ENCODE measurements at regions not wholly inside any gene's neighbourhood (a gene's known extent, or its start where the extent isn't known, plus 50 kb on each side); places are given as distances from the start of the nearest gene placed in this dataset.

- BruUV-seq (replicated peaks) = no TSS peak
- TF ChIP-seq YY1 (IDR thresholded peaks at IDR 0.05; ENCODE audit: extremely low read depth, insufficient replicate concordance, low read depth, low read length) (no peak), ELF1 (IDR thresholded peaks at IDR 0.05; ENCODE audit: borderline replicate concordance, low read depth) (no peak), EZH2 (IDR thresholded peaks at IDR 0.05) (no peak), POLR2AphosphoS5 (IDR thresholded peaks at IDR 0.05; ENCODE audit: low read depth, low read length) (no peak), SRF (IDR thresholded peaks at IDR 0.05; ENCODE audit: low read depth) (no peak), RAD21 (IDR thresholded peaks at IDR 0.05; ENCODE audit: low read depth) (no peak), EGR1 (IDR thresholded peaks at IDR 0.05; ENCODE audit: low read depth) (no peak), JUND (IDR thresholded peaks at IDR 0.05) (no peak), REST (IDR thresholded peaks at IDR 0.05; ENCODE audit: low read depth) (no peak)
- TF ChIP-seq, protein P1, sequence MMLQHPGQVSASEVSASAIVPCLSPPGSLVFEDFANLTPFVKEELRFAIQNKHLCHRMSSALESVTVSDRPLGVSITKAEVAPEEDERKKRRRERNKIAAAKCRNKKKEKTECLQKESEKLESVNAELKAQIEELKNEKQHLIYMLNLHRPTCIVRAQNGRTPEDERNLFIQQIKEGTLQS (IDR thresholded peaks at IDR 0.05) = no peak
- TF ChIP-seq, protein P2, sequence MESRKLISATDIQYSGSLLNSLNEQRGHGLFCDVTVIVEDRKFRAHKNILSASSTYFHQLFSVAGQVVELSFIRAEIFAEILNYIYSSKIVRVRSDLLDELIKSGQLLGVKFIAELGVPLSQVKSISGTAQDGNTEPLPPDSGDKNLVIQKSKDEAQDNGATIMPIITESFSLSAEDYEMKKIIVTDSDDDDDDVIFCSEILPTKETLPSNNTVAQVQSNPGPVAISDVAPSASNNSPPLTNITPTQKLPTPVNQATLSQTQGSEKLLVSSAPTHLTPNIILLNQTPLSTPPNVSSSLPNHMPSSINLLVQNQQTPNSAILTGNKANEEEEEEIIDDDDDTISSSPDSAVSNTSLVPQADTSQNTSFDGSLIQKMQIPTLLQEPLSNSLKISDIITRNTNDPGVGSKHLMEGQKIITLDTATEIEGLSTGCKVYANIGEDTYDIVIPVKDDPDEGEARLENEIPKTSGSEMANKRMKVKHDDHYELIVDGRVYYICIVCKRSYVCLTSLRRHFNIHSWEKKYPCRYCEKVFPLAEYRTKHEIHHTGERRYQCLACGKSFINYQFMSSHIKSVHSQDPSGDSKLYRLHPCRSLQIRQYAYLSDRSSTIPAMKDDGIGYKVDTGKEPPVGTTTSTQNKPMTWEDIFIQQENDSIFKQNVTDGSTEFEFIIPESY (IDR thresholded peaks at IDR 0.05; ENCODE audit: extremely low read depth, insufficient replicate concordance, low read length) = no peak
- Histone ChIP-seq H3K4me3 (replicated peaks in 1 of 2; ENCODE audit: low read depth in 1 of 2, low read length in 2 of 2) (no peak overlapping the region), H3K27ac (ENCODE audit: low read depth, low read length) (no peak overlapping the region), H4K20me1 (ENCODE audit: insufficient read depth) (no peaks in the 10 kb centered on the region), H2AFZ (ENCODE audit: low read depth, low read length, poor library complexity, severe bottlenecking) (no peak overlapping the region), H3K27me3 (ENCODE audit: insufficient read depth, low read length) (no peaks in the 10 kb centered on the region), H3K4me2 (ENCODE audit: low read length) (no peak overlapping the region), H3K36me3 (ENCODE audit: control insufficient read depth in 1 of 2, insufficient read depth in 2 of 2, low read length in 2 of 2) (no peaks in the 10 kb centered on the region), H3K4me1 (ENCODE audit: control insufficient read depth in 1 of 2, insufficient read depth in 2 of 2, low read length in 2 of 2) (no peaks in the 10 kb centered on the region), H3K9me3 (ENCODE audit: control insufficient read depth in 1 of 2, insufficient read depth in 1 of 2, low read depth in 1 of 2, low read length in 2 of 2) (peaks cover 0 to 4% of the 10 kb centered on the region in 2 experiments; a peak in 2 of 4 replicates), H3K79me2 (ENCODE audit: insufficient read depth, low read length) (no peaks in the 10 kb centered on the region), H3K9me2 (ENCODE audit: insufficient read depth) (no peaks in the 10 kb centered on the region), H3K9ac (ENCODE audit: low read length) (no peak overlapping the region)
- ChIA-PET CTCF (no interaction called here), RAD21 (ENCODE audit: low non-redundant PET in 1 of 2, low total read pairs in 2 of 2, uncharacterized antibody in 2 of 2, unreplicated experiment in 2 of 2) (no interaction called here), POLR2A (no interaction called here)
- DNase-seq (ENCODE audit: low read depth, low spot score) (no peak), ATAC-seq (no peak)
- intact Hi-C loops (cut with micrococcal nuclease) = no loop called here
Observed at GRCh38 chr2:189940913-189941312, 121.6 kb downstream of the MSTN start.

Data from HCT116 (cell line).